NCI-H2029 (cell line): ENCODE measurements at regions not wholly inside any gene's neighbourhood (a gene's known extent, or its start where the extent isn't known, plus 50 kb on each side); places are given as distances from the start of the nearest gene placed in this dataset.
"Not testable (repeated sequence)": the region's sequence is repeated elsewhere in the genome, so short reads cannot be mapped to it uniquely, and the experiment has no call there.

ENCODE experiments used
- DNase-seq: peaks from one replicate; lab custom pipeline; 2025; lab: John Stamatoyannopoulos, UW

DNA sequence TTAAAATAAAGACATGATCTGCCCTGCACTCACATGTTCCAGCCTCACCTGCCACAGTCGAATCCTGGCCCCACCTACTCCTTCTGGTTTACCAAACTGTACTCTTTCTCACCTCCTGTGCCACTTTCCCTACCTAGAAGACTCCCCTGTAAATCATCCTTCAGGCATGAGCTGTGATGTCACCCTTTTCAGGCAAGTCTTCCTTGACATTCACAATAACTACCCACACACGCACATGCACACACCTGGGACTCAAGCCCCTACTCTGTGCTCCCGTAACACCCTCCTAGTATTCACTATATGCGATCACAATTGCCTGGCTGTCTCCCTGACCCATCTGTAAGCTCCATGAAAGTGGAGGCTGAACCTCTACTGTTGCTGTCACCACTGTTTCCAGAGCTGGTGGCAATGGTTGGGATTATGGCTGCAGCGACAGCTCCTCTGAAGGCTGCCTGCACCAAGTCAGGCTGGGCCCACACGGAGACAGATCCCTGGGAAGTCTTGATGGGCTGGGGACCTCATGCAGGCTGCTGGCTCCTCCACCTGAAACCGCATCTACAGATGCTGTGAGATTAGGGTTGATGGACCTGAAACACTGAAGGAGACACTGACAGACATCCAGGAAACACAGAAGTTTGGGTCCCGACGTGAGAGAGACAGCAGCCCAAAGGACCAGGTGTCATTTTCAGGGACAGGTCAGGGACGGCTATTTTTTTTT is 611.1 kb downstream of the UQCRFS1 start:
- DNase-seq, result no peak

GRCh38 chr19:28598861-28599260 is 614.1 kb downstream of the UQCRFS1 start:
- no peak for DNase-seq

GRCh38 chr19:28596561-28597071 is 616.3 kb downstream of the UQCRFS1 start:
- no peak for DNase-seq

- no peak for DNase-seq
Observed at GRCh38 chr19:28595722-28596480, 617.0 kb downstream of the UQCRFS1 start.

DNA sequence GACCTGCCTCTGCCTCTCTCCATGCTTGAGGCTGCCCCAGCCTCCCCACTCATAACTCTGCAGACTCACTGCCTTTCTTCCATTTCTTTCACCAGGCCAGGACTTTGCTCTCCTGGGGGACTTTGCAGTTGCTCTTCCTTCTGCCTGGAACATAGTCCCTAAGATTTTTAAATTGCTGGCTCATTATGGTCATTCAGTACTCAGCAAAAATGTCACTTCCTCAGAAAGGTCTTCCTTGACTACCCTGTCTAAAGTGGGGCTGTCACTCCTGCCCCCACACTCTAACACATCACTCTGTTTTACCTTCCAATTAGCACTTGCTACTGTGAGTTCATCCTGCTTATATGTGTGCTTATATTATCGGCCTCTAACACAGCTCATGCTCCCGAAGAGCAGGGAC is 618.2 kb downstream of the UQCRFS1 start:
- no peak for DNase-seq

GRCh38 chr19:28589991-28590411 is 623.0 kb downstream of the UQCRFS1 start:
- DNase-seq, result not testable (repeated sequence)

DNA sequence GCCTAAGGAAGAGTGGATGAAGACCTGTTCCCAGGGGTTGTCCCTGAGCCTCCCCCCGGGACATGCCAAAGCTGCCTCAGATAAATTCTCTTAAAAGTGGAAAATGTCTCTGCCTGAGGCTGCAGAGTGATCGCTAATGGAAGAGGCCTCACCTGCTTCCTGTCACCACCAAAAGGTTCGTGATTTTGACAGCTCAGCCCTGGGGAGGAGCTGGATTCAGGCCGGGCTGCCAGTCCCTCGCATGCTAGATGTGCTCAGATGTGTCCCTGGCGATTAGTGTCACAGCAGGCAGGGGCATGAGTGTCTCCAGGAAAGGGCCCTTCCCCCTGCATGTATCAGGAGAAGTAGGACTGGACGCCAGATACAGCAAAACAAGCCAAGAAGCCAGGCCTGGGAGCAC is 626.5 kb downstream of the UQCRFS1 start:
- DNase-seq, result no peak

DNA sequence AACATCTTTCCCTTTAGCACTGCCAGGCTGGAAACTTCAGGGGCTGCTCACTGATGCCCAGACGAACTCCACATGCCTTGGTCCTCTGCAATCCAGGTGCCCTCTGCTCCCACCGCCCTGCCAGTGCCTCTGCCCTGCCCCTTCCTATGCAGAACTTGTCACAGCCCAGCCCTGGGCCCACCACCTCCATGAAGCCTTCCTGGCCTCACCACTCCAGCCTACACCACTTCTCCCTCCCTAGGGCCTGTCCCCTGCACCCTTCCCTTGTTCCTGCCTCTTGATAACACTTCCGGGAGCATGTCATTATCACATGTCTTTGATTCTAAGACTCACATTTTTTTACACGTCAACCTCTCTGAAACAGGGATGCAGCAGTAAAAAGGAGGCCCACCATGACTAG is 627.2 kb downstream of the UQCRFS1 start:
- no peak for DNase-seq

- no peak for DNase-seq
Observed at GRCh38 chr19:28583713-28584112, 629.2 kb downstream of the UQCRFS1 start.

GRCh38 chr19:28583242-28583641 is 629.7 kb downstream of the UQCRFS1 start:
- DNase-seq, result no peak

GRCh38 chr19:28582796-28583195 is 630.2 kb downstream of the UQCRFS1 start:
- no peak for DNase-seq

- no peak for DNase-seq
Observed at GRCh38 chr19:28582344-28582743, 630.6 kb downstream of the UQCRFS1 start.

GRCh38 chr19:28581468-28581770 is 631.5 kb downstream of the UQCRFS1 start:
- no peak for DNase-seq

DNA sequence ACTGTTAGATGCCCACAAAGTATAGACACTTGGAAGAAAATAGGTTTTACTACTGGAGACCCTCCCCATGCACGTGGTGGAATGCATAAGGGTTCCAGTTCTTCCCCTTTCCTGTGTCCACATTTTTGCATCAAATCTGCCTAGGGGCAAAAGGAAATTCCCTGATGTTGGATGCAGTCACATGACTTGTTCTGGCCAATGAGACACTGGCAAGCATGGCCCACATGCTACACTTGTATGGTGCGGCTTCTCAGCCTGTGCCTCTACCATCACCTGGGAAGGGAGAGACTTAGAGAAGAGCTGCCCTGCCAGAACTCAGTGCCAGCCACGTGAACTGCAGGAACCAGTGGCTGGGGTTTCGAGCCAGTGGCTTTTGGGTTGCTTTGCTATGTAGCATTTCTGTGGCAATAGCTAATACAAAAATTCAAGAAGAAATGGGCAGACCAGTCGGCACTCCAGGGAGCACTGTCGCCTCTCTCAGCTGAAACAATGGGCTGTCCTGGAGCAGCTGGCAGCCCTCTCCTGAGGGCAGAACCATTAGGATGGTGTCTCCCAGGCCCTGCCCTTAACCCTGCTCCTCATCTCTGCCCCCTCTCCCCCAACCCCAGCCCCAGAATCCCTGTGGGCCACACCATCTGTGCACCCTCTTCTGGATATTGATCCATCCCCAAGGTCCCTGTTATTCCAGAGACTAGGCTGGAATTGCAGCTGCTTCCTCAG is 634.0 kb downstream of the UQCRFS1 start:
- DNase-seq, result no peak

DNA sequence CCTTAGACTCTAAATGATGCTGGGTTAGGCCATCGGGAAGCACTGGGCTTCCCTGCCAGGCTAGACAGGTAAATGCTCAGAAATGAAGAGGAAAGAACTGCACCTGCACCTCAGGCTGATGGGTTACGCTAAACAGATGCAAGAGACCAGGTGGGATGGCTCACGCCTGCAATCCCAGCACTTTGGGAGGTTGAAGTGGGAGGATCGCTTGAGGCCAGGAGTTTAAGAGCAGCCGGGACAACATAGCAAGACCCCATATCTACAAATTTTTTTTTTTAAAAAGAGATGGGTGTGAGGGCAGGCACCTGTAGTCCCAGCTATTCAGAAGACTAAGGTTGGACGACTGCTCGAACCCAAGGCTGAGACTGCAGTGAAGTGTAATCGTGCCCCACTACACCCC is 634.7 kb downstream of the UQCRFS1 start:
- DNase-seq, result no peak

DNA sequence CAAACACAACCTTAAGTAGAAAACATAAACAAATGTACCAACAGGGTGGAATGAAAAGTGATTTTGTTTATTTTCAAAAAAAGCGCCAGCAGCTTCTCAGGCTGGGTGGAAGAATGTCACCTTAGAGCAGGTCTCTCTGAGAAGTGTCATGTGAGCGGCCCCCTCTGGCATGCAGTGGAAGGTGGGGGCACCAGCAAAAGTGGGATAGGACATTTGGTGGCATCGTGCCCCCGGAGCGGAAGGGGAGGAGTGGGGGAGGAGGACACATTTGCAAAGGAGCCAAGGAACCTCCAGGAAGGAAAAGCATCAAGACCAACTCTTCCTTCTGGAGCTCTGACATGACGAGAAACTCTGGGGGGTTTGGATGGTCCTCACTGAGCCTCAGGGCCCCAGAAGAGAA is 635.3 kb downstream of the UQCRFS1 start:
- DNase-seq, result no peak

- no peak for DNase-seq
Observed at GRCh38 chr19:28577233-28577632, 635.7 kb downstream of the UQCRFS1 start.

GRCh38 chr19:28575816-28576215 is 637.1 kb downstream of the UQCRFS1 start:
- DNase-seq, result no peak

DNA sequence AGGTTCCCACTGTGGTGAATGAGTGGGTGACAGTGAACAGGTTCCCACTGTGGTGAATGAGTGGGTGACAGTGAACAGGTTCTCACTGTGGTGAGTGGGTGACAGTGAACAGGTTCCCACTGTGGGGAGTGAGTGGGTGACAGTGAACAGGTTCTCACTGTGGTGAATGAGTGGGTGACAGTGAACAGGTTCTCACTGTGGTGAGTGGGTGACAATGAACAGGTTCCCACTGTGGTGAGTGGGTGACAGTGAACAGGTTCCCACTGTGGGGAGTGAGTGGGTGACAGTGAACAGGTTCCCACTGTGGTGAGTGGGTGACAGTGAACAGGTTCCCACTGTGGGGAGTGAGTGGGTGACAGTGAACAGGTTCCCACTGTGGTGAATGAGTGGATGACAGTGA is 637.6 kb downstream of the UQCRFS1 start:
- DNase-seq, result not testable (repeated sequence)

- no peak for DNase-seq
Observed at GRCh38 chr19:28574212-28574611, 638.7 kb downstream of the UQCRFS1 start.

DNA sequence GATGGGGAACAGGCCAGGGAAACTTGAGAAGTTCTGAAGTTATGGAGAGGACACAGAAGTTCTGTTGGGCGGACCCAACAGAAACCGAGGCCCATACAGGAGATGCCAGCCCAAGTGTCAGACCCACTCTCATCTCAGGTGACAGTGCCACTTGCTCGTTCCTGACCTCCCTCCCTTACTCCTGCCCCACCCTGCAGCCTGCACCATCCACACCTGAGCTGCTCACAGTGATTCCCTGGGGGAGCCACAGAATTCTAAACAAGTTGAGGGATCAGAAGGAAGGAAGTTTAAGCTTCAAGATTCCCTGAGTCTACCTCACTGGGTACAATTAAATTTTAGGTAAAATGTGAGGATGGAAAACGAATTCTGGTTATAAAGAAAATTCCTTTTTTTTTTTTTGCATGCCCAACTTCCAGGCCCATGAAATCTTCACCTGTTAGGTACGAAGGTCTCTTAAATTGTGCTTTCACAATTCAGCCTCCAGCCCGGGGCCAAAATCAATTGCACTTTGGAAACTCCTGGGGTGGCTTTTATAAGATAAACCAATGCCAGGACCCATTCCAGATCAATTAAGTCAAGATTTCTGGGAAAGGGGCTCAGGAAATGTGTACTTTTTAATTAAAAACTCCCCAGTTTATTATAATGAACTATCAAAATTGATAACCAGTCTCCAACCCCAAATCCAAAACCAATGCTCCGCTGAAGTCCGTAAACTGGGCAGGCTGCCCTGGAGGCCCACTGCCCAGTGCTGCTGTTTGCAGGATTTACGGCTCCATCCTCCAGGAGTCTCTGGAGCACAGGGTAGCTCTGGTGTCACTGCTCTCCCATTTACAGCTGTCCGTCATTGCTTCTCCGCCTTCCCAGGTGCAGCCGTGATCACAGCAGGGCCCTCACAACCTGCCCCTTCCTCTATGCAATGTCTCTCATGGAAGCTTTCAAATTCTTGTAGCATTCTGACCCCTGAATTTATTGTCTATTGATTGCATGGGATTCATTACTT is 643.5 kb downstream of the UQCRFS1 start:
- no peak for DNase-seq

DNA sequence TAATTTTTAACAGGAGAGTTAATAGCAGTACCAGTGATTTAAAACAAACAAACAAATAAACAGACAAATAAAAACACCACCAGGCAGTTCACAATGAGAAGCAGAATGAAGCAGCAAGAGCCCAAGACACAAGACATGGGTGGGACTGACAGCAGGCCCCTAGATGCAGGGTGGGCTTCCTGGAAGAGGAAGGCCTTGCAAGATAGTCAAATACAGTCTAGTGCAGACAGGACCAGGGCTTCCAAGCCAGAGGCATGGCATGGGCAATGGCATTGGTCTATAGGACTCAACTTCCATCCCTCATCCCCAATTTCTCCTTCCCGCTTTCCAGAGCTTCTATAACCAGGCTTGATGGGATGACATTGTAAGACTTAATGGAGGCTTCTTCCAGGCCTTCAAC is 645.1 kb downstream of the UQCRFS1 start:
- no peak for DNase-seq
